ENCODE measurements at regions not wholly inside any gene's neighbourhood (a gene's known extent, or its start where the extent isn't known, plus 50 kb on each side); places are given as distances from the start of the nearest gene placed in this dataset.

GRCh38 chr10:78351283-78351682, 317.6 kb downstream of the RPS24 start (continued):
- TF ChIP-seq GATA2 (CRISPR knock-in tag; IDR thresholded peaks at IDR 0.05) = no peak
- TF ChIP-seq RXRA (IDR thresholded peaks at IDR 0.05; ENCODE audit: borderline replicate concordance, low read depth) = no peak
- no peak for TF ChIP-seq EP300 (IDR thresholded peaks at IDR 0.05; ENCODE audit: borderline replicate concordance in 1 of 2, low read depth in 1 of 2, low read length in 1 of 2)

GRCh38 chr10:78351809-78352208, 318.1 kb downstream of the RPS24 start:
- no peak for TF ChIP-seq FOXJ3 (CRISPR knock-in tag; IDR thresholded peaks at IDR 0.05)
- TF ChIP-seq RFX5 (IDR thresholded peaks at IDR 0.05; ENCODE audit: low read length) = no peak
- TF ChIP-seq CTCF (IDR thresholded peaks at IDR 0.05) = no peak
- TF ChIP-seq TEAD4 (IDR thresholded peaks at IDR 0.05; ENCODE audit: borderline replicate concordance, insufficient read depth) = no peak
- no peak for TF ChIP-seq GATA2 (CRISPR knock-in tag; IDR thresholded peaks at IDR 0.05)
- TF ChIP-seq TAF1 (IDR thresholded peaks at IDR 0.05; ENCODE audit: borderline replicate concordance, low read depth, low read length) = no peak
- no peak for TF ChIP-seq PBX3 (IDR thresholded peaks at IDR 0.05)
- no peak for TF ChIP-seq NFIC (IDR thresholded peaks at IDR 0.05; ENCODE audit: borderline replicate concordance)
- no peak for TF ChIP-seq GABPA (IDR thresholded peaks at IDR 0.05; ENCODE audit: low read depth)
- TF ChIP-seq RXRA (IDR thresholded peaks at IDR 0.05; ENCODE audit: borderline replicate concordance, low read depth) = no peak
- TF ChIP-seq ZBTB33 (IDR thresholded peaks at IDR 0.05; ENCODE audit: borderline replicate concordance, low read depth) = no peak
- no peak for TF ChIP-seq POLR2AphosphoS5 (IDR thresholded peaks at IDR 0.05; ENCODE audit: low read depth, low read length)
- no peak for TF ChIP-seq MAX (IDR thresholded peaks at IDR 0.05; ENCODE audit: low read depth)
- no peak for TF ChIP-seq TCF12 (IDR thresholded peaks at IDR 0.05)
- TF ChIP-seq NRF1 (IDR thresholded peaks at IDR 0.05; ENCODE audit: low read depth, low read length) = no peak
- no peak for TF ChIP-seq IRF3 (IDR thresholded peaks at IDR 0.05; ENCODE audit: low read depth, low read length)
- no peak for TF ChIP-seq ELF1 (IDR thresholded peaks at IDR 0.05)
- TF ChIP-seq SIN3A (IDR thresholded peaks at IDR 0.05; ENCODE audit: borderline replicate concordance, low read depth, low read length) = no peak
- H3K36me3 ChIP-seq (replicated peaks in 1 of 2; ENCODE audit: control insufficient read depth in 1 of 2, insufficient read depth in 2 of 2, low read length in 1 of 2) = no peaks in the 10 kb centered on the region
- H3K9me2 ChIP-seq = no peaks in the 10 kb centered on the region
- no peak overlapping the region for H3K27ac ChIP-seq (ENCODE audit: low read depth in 2 of 2, low read length in 1 of 2)
- CTCF ChIA-PET = no interaction called here
- no peak overlapping the region for H3K9ac ChIP-seq
- no peak overlapping the region for H2AFZ ChIP-seq (ENCODE audit: low read depth)
- no peak overlapping the region for H3K4me3 ChIP-seq (ENCODE audit: low read depth in 2 of 2, low read length in 1 of 2)
- no peak overlapping the region for H3K4me2 ChIP-seq
- H3K27me3 ChIP-seq (ENCODE audit: insufficient read depth) = no peaks in the 10 kb centered on the region; the same call in 1 of the 2 replicates
- no peak for DNase-seq
- POLR2A ChIA-PET = no interaction called here
- H3K79me2 ChIP-seq (ENCODE audit: insufficient read depth) = no peaks in the 10 kb centered on the region
- H3K9me3 ChIP-seq = no peaks in the 10 kb centered on the region
- H4K20me1 ChIP-seq (ENCODE audit: insufficient read depth) = no peaks in the 10 kb centered on the region
- 52% methylated on average over 3 of the region's 3 CpGs for WGBS (ENCODE audit: low lambda C conversion rate)
- H3F3A ChIP-seq (replicated peaks; ENCODE audit: insufficient read depth) = no peaks in the 10 kb centered on the region
- no peaks in the 10 kb centered on the region; a peak in 1 of 4 replicates for H3K4me1 ChIP-seq (ENCODE audit: control insufficient read depth in 1 of 2, insufficient read depth in 2 of 2, low read depth in 1 of 2, low read length in 1 of 2)
